ENCODE measurements at regions not wholly inside any gene's neighbourhood (a gene's known extent, or its start where the extent isn't known, plus 50 kb on each side); places are given as distances from the start of the nearest gene placed in this dataset.

- H3K4me2 ChIP-seq, result no peak overlapping the region
- H3K9ac ChIP-seq, result no peak overlapping the region
- no peaks in the 10 kb centered on the region for H3K27me3 ChIP-seq (ENCODE audit: insufficient read depth, low read depth)
- H4K20me1 ChIP-seq (ENCODE audit: insufficient read depth), result no peaks in the 10 kb centered on the region
- H3K4me3 ChIP-seq (IDR thresholded peaks at IDR 0.05; ENCODE audit: insufficient read depth, low read depth, low read length), result no peak overlapping the region
- peaks cover 7% of the 10 kb centered on the region for H3K4me1 ChIP-seq (ENCODE audit: low read depth, poor library complexity, severe bottlenecking)
- no peak for TF ChIP-seq CTCF (conservative IDR thresholded peaks at IDR 0.05; ENCODE audit: low read depth, low read length)
- no peaks in the 10 kb centered on the region for H3K36me3 ChIP-seq (ENCODE audit: insufficient read depth)
- H3K79me2 ChIP-seq (ENCODE audit: insufficient read depth, low read depth), result no peaks in the 10 kb centered on the region
- no peak overlapping the region for H2AFZ ChIP-seq (ENCODE audit: low read depth)
- no peak overlapping the region for H3K27ac ChIP-seq
Observed at GRCh38 chr5:33346534-33346933, 94.2 kb upstream of the TARS1 start.

- Histone ChIP-seq H3K27ac (no peak overlapping the region), H4K20me1 (ENCODE audit: insufficient read depth) (no peaks in the 10 kb centered on the region), H3K9ac (no peak overlapping the region), H3K79me2 (ENCODE audit: insufficient read depth, low read depth) (no peaks in the 10 kb centered on the region), H3K4me1 (ENCODE audit: low read depth, poor library complexity, severe bottlenecking) (no peaks in the 10 kb centered on the region), H3K4me3 (IDR thresholded peaks at IDR 0.05; ENCODE audit: insufficient read depth, low read depth, low read length) (no peak overlapping the region), H3K36me3 (ENCODE audit: insufficient read depth) (no peaks in the 10 kb centered on the region), H3K4me2 (no peak overlapping the region), H3K27me3 (ENCODE audit: insufficient read depth, low read depth) (no peaks in the 10 kb centered on the region), H2AFZ (ENCODE audit: low read depth) (no peak overlapping the region)
- TF ChIP-seq CTCF (conservative IDR thresholded peaks at IDR 0.05; ENCODE audit: low read depth, low read length), result no peak
Observed at GRCh38 chr5:33361781-33362180, 79.0 kb upstream of the TARS1 start.

GRCh38 chr5:33362915-33363314 lies 77.8 kb upstream of the TARS1 start:
- H3K4me2 ChIP-seq, result no peak overlapping the region
- no peak overlapping the region for H2AFZ ChIP-seq (ENCODE audit: low read depth)
- no peaks in the 10 kb centered on the region for H3K4me1 ChIP-seq (ENCODE audit: low read depth, poor library complexity, severe bottlenecking)
- no peaks in the 10 kb centered on the region for H3K27me3 ChIP-seq (ENCODE audit: insufficient read depth, low read depth)
- H4K20me1 ChIP-seq (ENCODE audit: insufficient read depth), result no peaks in the 10 kb centered on the region
- no peak overlapping the region for H3K9ac ChIP-seq
- no peak overlapping the region for H3K27ac ChIP-seq
- H3K79me2 ChIP-seq (ENCODE audit: insufficient read depth, low read depth), result no peaks in the 10 kb centered on the region
- no peaks in the 10 kb centered on the region for H3K36me3 ChIP-seq (ENCODE audit: insufficient read depth)
- no peak for TF ChIP-seq CTCF (conservative IDR thresholded peaks at IDR 0.05; ENCODE audit: low read depth, low read length)
- H3K4me3 ChIP-seq (IDR thresholded peaks at IDR 0.05; ENCODE audit: insufficient read depth, low read depth, low read length), result no peak overlapping the region

- H3K27ac ChIP-seq, result no peak overlapping the region
- H2AFZ ChIP-seq (ENCODE audit: low read depth), result no peak overlapping the region
- no peak overlapping the region for H3K4me3 ChIP-seq (IDR thresholded peaks at IDR 0.05; ENCODE audit: insufficient read depth, low read depth, low read length)
Observed at GRCh38 chr5:33363537-33363936, 77.2 kb upstream of the TARS1 start.

More at GRCh38 chr5:33363537-33363936, 77.2 kb upstream of the TARS1 start:
- no peaks in the 10 kb centered on the region for H3K4me1 ChIP-seq (ENCODE audit: low read depth, poor library complexity, severe bottlenecking)
- no peaks in the 10 kb centered on the region for H3K27me3 ChIP-seq (ENCODE audit: insufficient read depth, low read depth)
- no peaks in the 10 kb centered on the region for H3K79me2 ChIP-seq (ENCODE audit: insufficient read depth, low read depth)
- H4K20me1 ChIP-seq (ENCODE audit: insufficient read depth), result no peaks in the 10 kb centered on the region
- no peak for TF ChIP-seq CTCF (conservative IDR thresholded peaks at IDR 0.05; ENCODE audit: low read depth, low read length)
- H3K4me2 ChIP-seq, result no peak overlapping the region
- no peaks in the 10 kb centered on the region for H3K36me3 ChIP-seq (ENCODE audit: insufficient read depth)
- no peak overlapping the region for H3K9ac ChIP-seq

Measured in KMS-11 (cell line).